ENCODE measurements at regions not wholly inside any gene's neighbourhood (a gene's known extent, or its start where the extent isn't known, plus 50 kb on each side); places are given as distances from the start of the nearest gene placed in this dataset.
A peak's percentile ranks its signal among the peaks of the same experiment; 100 is the strongest.
"Not testable (repeated sequence)": the region's sequence is repeated elsewhere in the genome, so short reads cannot be mapped to it uniquely, and the experiment has no call there.

DNA sequence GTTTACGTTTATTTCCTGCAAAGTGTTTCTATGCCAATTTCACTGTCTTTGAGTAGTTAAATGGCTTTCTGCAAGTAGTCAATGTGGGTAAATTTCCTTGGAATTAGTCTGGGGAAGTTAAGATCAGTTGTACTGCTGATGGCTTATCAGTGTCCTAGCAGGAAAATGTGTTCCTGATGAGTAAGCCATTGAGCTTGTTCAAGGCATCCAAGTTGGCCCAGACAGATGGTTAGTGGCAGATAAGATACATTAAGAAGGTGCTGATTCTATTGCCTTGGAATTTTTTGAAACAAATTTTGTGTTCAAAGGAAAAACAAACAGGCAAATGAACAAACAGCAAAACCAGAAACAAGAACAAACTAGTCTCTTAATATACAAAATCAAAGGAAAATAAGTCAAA is 258.4 kb downstream of the MAP2K6 start:
- DNase-seq = peak; percentile 68

DNA sequence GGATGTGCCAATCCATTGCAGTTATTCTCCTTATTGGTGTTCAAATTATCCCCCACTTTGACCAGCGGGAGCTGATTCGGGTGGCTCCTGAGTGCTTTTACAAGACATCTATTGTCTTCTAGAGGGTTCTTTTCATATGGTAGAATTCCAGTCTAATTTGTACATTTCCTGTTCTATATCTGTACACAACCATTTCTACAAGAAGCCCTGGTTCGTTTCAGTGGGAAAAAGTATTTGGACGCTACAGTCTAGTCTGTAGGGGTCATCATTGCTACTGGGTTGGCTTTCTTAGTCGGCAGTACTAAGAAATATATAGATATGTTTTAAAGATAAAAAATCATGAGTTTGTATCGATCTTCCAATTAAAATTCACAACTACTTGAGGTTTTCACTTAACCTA is 262.6 kb downstream of the MAP2K6 start:
- no peak for DNase-seq

DNA sequence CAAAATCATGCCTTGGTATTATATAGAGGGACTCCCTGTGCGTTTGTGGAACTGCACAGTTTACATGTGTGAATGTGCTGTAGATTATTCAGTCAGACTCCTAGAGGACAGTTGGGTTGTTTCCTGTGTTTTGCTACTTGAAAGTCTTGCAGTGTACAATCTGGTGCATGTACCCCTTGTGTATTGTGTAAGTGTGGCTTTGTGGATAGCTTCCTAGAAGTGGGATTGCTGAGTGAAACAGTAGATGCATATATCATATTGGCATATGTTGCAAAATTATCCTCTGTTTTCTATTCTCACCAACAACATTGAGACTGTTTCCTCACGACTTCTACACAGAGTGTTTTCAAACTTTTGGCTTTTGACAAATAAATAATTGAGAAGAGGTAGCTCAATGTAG is 263.7 kb downstream of the MAP2K6 start:
- no peak for DNase-seq

DNA sequence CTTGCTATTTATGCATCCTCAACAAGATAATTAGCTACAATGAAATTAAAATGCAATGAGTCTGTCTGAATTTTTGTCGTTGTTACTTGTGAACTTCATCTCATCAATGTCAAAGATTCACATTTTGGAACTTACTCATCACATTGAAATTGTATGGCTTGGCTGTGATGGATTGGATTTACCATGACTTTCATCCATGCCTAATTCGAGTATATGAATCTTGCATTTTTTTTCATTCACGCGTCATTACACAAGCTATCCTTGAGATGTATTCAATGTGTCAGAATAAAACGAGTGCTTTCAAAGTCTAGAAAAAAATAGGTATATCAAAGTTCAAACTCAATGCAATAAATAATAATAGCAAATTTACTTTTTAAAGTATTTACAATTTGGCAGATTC is 265.3 kb downstream of the MAP2K6 start:
- no peak for DNase-seq

DNA sequence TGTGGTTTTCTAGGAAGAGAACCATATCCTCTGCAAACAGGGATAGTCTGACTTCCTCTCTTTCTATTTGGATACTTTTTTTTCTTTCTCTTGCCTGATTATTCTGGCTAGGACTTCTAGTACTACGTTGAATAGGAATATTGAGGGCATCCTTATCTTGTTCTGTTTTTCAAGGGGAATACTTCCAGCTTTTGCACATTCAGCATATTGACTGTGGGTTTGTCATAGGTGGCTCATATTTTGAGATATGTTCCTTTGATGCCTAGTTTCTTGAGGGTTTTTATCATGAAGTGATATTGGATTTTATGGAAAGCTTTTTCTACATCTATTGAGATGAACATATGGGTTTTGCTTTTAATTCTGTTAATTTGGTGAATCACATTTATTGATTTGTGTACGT is 269.8 kb downstream of the MAP2K6 start:
- DNase-seq = no peak

DNA sequence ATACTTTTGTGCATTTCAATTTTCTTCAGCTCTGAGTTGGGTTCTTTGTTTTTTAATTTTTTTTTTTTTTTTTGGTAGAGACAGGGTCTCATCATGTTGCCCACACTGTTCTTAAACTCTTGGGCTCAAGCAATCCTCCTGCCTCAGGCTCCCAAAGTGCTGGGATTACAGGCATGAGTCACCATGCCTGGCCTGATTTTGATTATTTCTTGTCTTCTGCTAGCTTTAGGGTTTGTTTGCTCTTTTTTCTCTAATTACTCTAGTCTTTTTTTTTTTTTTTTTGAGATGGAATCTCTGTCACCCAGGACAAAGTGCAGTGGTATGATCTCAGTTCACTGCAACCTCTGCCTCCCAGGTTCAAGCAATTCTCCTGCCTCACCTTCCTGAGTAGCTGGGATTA is 270.7 kb downstream of the MAP2K6 start:
- peak; percentile 7 for DNase-seq

DNA sequence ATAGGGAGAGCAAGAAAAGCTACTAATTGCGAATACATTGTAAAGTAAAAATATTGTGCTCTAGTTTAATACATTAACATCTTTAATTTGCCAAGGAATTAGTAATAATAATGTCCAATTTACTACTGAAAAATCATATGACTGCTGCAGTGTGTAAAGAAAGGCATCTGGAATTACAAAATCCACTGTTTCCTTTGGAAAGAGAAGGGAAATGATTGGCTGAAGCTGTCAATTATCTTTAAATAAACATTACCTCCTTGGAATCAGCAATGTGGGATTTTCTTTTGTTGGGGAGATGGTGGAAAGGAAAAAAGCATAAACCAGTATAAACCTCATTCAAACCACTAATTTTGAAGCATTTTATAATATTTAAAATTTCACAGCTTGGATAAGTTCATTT is 276.0 kb downstream of the MAP2K6 start:
- DNase-seq = no peak

DNA sequence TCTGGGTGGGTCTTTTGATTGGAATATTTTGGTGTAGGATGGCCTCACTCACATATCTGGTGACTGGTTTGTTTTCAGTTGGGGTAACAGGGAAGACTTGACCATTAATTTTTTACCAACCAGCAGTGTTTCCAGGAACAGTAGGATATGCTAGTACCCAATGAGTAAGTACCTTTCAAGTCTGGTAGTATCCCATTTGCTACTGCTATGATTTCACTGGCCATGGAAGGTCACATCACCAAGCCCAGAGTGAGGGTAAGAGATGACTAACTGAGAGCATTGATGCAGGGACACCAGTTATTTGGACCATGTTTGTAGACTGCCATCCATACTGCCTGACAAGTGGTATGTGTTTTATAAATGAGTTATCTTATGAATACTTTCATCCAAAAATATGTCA is 277.7 kb downstream of the MAP2K6 start:
- no peak for DNase-seq

DNA sequence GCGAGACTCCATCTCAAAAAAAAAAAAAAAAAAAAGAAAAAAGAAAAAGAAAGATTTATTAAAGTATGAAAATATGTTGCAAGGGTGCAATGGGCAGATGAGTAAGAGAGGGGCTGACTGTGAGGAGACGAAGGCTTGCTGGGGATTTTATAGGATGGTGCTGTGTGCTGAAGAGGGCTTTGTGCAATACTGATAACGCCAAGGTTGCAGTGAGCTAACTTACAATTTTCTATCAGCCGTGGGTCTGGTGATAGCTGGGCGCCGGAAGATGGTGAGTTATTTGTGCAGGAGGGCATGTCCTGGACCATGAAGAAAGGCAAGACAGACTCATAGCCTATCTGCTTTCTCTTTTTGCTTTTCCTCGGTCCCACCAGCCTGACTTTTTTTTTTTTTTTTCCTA is 281.1 kb downstream of the MAP2K6 start:
- DNase-seq = no peak

DNA sequence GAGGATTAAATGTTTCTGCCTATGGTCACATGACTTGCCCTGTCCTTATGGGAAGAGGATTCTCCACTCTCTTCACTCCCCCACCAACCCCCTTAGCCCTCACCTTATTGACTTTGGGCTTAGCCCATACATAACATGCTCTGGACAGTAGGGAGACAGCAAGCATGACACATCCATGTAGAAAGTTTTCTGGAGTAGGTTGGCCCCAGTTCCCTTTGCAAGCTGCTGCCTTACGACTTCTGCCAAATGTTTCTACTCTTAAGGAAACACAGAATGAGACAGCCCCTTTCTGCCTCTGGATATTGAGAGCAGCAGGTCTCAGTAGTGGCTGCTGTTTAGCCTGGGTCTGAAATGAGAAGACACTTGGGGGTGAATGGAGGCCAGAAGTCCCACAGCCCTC is 282.2 kb downstream of the MAP2K6 start:
- DNase-seq = no peak

DNA sequence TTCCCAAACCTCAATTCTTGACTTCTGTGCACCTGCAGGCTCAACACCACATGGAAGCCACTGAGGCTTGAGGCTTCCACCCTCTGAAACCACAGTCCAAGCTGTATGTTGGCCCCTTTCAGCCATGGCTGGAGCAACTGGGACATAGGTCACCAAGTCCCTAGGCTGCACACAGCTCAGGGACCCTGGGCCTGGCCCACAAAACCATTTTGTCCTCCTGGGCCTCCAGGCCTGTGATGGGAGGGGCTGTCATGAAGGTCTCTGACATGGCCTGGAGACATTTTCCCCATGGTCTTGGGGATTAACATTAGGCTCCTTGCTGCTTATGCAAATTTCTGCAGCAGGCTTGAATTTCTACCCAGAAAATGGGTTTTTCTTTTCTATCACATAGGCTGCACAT is 283.9 kb downstream of the MAP2K6 start:
- DNase-seq = not testable (repeated sequence)

DNA sequence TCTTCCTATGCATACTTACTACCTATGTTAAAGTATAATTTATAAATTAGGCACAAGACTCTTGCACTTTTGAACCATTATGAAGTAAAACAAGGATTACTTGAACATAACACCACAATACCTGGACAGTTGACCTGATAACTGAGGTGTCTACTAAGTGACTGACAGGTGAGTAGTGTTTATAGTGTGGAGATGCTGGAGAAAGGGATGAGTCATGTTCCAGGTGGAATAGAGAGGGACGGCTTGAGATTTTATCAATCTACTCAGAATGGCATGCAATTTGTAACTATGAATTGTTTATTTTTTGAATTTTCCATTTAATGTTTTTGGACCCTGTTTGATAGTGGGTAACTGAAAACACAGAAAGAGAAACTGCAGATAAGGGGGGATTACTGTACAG is 287.6 kb downstream of the MAP2K6 start:
- no peak for DNase-seq

DNA sequence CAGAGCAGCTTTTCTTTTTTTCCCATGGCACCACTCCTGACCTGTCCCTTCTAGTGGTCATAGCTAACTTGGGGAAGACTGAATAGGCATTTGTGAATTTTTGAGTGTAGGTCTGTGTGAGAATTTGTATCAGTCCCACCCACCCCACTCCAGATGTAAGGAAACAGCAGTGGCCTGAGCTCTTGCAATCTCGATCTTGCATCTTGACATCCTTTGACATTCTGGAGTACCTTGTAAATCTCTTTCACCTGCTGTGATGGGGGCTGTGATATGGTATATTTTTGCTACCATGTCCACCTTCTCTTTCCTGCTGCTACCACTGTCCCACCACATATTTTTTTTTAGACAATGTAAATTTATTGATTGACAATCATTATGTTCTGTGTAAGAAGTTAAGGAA is 289.3 kb downstream of the MAP2K6 start:
- DNase-seq = no peak

DNA sequence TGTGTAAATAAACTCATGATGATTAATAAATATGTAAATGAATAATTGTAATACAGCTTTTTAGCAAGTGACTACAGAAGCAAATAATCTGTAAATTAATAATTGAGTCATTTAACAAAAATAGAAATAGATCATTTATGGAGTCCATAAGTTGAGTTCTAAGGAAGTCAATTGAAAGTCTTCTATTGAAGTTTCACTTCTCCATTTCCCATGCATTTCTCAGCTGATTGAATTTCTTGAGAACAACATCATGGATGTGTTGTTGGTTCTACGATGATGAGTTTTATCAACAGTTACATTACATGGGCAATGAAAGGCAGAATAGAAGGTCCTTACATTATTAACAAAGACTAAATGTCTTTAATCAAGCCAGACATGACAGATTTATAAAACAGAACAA is 290.4 kb downstream of the MAP2K6 start:
- no peak for DNase-seq

DNA sequence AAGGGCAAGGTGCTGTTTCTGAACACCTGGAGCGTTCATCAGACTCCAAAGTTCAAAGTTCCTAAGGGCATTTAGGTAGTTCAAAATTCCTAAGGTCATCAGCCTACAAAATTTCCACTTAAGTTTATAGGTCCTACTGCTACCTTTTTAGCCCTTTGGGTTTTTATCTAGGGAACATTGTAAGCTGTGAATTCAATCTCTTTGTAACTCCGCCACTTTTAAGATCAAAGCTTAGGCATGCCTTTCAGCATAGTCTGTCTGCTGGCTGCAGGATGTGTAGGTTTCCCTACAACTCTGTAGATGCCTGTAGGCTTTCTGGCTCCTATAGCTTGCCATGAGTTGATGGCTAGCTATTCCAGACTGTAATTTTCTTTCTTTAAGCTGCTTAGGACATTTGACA is 291.6 kb downstream of the MAP2K6 start:
- no peak for DNase-seq

DNA sequence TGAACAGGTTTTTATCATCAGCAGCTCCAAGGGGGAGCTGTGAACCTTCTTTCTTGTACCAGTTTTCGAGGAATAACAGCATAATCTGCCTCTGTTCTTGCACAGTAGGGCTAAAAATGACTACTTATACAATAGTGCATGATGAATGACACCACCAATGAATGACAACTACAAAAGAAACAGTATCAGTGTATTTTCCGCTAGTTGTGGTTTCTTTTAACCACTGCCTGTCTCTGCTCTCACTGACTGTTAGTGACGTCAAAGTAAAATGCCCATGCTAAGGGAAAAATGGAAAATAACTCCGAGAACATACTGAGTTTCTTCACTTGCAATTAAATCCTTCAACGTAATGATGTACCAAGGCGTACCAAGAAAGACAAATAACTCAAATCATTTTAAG is 294.9 kb downstream of the MAP2K6 start:
- DNase-seq = no peak

DNA sequence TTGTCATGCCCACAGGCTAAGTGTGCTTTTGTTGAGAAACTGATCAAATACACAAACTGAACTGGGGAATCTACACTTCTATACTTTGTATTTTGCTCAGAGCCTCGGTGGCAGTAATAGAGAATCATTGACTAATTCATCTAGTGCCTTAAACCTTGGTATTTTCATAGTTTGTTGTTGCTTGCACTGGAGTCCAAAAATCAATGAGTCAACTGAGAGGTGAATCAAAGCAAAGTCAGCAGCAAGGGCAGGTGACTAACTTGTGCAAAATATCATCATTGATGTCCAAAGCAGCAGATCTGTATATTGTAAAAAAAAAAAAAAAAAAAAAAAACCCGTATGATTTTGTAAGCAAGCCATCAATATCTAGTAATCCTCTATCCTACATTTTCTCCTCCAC is 296.4 kb downstream of the MAP2K6 start:
- DNase-seq = peak; percentile 39

DNA sequence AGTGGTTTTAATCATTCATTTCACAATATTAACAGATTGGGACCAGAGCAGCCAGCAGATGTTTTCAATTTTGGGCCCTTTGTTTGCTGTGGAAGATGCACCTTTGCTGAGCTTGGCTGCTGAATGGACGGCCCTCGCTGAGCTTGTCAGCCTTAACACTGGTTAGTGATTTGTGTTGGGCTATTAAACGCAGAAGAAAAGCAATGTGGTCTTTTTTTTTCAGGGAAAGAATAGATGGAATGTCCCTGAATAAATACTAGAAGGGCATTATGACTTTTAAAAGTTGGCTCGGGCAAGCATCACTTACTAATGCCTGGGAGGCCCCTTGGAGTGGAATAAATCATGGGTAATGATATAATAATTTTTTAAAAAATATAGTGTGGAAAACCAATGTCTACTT is 297.0 kb downstream of the MAP2K6 start:
- DNase-seq = no peak

DNA sequence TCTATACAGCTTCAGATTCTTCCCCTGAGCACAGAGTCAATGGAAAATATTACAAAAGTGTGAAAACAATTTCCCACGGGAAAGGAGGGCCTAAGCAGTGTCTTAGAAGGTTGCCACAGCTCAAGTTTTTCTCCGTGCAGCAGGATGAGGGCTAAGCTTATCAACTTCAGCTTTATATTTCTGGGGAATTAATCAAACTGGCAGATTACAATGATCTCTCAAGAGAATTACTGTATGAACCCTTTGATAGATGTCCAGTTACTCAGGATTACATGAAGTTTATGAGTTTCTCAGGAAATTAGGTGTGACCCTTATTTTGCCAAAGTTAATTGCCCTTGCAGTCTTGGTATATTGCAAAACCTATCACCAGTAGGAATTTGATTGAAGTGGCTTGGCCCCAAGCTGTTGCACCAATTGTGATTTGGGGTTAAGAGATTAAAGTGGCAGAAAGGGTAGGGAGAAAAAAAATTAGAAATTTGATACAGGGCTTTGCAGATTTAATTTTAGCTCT is 298.4 kb downstream of the MAP2K6 start:
- DNase-seq = no peak

DNA sequence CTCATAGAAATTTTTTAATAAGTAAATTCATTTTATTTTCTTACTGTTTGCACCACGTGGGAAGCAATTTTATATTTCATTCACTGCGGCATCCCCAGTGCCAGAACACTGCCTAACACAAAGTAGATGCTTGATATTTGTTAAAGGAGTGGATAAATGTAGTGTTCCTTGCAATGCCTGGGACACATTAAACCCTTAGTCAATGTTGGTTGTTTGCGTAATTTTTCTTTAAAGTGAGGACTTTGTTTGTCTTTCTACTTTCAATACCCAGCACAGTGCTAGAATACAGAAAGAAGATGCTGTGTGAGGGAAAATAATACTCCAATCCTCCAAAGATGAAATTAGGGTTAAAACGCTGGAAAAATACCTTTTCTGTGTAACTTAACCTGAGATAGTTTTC is 299.3 kb downstream of the MAP2K6 start:
- no peak for DNase-seq

DNA sequence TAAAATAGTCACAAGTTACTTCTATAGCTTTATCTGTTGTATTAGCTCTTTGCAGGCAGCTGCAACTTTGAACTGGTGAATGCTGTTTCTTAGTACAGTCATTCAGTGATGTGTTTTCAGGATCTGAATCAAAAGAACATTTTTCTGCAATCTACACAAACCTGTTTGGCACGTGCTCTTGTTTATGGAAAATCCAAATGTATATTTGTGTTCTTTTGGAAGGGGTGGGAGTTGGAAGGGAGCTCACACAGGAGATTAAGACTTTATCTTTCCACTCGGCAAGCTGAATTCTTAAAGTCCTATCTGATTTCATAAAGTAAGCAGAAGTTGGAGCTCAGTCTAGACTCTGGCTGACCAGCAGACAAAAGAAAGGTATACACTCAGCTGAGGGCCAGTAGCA is 300.2 kb downstream of the MAP2K6 start:
- DNase-seq = no peak

DNA sequence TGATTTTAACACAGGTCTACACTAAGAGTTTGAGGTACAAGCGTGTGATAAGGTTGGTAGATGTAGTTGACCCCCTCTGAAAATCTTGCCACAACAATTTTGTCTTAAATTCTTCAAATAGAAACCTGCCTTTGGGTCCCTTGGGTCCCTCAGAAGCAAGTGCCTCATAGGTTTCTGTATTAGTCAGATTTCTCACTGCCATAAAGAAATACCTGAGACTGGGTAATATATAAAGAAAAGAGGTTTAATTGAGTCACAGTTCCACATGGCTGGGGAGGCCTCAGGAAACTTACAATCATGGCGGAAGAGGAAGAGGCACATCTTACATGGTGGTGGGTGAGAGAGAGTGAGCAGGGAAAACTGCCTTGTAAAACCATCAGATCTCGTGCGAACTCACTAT is 301.2 kb downstream of the MAP2K6 start:
- DNase-seq = no peak

DNA sequence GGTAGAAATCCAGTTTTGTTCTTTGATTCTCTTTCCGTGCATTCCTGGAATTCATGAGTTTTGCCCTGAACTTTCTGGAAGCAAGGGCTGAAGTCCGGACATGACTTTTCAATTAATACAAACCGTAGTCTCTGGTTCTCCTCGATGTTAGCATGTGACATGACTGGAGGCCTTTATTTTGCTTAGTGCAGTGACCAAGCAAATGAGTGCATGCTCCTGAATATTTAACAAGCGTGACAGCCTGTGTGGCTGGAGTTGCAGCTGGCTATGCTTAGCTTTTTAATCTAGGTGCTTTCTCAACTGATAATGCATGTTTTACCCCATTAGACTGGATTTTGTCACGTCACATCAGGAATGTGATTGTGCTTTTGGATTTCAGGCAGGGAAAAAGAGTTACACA is 302.1 kb downstream of the MAP2K6 start:
- no peak for DNase-seq

DNA sequence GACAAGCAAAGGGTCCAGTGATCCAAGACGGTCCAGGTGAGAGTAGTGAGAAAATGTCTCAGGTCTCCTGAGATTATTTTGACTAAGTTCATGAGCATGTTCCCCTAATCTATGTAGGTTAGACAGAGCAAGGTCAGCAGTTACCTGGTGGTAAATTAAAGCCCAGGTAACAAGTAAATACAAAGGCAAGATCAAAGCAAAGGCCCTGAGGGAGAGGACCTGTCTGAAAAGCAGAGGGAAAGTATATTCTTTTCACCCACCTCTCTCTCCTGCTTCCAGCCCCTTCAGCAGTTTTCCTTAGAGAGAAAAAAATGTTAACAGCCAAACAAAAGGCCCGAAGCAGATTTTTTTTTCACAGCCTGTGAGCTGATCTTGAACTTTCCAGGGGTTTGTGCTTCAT is 302.7 kb downstream of the MAP2K6 start:
- no peak for DNase-seq

DNA sequence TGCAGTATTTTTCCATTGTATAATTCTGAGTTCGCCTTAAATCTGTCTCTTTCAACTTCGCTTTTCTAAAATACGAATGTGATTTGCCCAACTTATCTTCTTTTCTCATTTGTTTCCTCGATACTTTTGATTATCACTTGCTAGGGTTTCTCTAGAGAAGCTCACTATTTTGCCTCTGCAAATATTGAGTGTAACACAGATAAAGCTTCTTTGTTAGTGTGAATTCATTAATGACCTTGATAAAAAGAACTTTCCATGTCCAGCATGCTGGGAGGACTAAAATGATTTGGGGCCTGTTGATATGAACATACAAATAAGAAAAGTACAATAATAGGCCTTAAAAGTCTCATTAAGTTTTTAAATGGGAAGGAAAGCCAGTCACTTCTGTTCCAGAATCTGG is 303.3 kb downstream of the MAP2K6 start:
- no peak for DNase-seq

DNA sequence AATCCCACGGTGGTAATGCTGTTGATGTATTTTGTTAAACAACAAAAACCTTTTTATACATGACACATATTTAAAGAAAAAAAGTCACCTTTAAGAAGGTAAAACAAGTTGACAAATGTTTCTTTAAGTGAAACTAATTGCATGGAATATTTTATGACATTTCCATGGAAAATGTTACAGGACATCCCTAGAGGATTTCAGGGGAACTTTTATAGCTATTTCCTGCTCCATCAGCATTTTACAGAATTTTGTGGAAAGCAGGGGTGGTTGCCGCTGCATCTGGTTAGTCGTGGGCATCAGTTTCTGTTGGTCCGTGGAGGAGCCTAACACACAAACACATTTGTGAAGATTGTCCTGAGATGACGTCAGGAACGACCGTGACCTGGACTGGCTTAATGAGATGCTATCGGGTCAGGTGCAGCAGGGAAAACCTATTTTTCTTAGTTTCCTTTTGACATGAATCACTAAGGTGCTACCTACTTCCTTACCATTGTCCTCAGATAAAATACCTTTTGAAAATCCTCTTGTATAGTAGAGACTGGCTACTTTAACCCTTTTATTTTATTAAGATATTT is 305.1 kb downstream of the MAP2K6 start:
- DNase-seq = no peak

Measured in HCEC 1CT (cell line).